ENCODE measurements at regions not wholly inside any gene's neighbourhood (a gene's known extent, or its start where the extent isn't known, plus 50 kb on each side); places are given as distances from the start of the nearest gene placed in this dataset.
A peak's percentile ranks its signal among the peaks of the same experiment; 100 is the strongest.

GRCh38 chr2:47235132-47235531, 58.8 kb upstream of the CALM2 start:
- DNase-seq: no peak

GRCh38 chr2:47234456-47234855, 58.1 kb upstream of the CALM2 start:
- no peak for DNase-seq

- peak; percentile 74 for DNase-seq
Observed at GRCh38 chr2:47232738-47233415, 56.6 kb upstream of the CALM2 start.

DNA sequence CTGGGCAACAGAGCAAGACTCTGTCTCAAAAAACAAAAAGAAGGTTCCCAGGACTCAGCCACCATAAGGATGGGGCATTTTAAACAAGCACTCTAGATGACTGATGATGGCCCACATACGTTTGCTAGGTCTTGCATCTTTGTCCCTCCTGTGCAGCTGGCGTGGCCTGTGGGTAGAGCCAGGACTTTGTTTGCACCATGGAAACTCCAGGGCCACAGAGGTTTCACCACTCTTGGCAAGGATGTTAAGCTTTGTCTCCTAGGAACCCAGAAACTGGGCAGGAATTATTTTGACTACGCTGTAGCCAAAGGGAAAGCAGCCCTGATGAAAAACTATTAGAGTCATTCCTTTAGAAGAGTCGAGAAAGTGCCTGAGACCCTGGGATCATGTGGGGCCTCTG, 54.1 kb upstream of the CALM2 start:
- no peak for DNase-seq

GRCh38 chr2:47227532-47228279, 51.4 kb upstream of the CALM2 start:
- peak; percentile 58 for DNase-seq

GRCh38 chr2:47226923-47227220, 50.6 kb upstream of the CALM2 start:
- no peak for DNase-seq

GRCh38 chr2:47226132-47226922, 50.0 kb upstream of the CALM2 start:
- DNase-seq: peak; percentile 76
